GM19240 (cell line): ENCODE measurements at regions not wholly inside any gene's neighbourhood (a gene's known extent, or its start where the extent isn't known, plus 50 kb on each side); places are given as distances from the start of the nearest gene placed in this dataset.
A peak's percentile ranks its signal among the peaks of the same experiment; 100 is the strongest.

ENCODE experiments used
- DNase-seq: peaks from one replicate; pipeline ENCODE4 v3.0.0; 2011; ENCODE audit warnings: low spot score; ENCODE audit not compliant: insufficient read length

DNA sequence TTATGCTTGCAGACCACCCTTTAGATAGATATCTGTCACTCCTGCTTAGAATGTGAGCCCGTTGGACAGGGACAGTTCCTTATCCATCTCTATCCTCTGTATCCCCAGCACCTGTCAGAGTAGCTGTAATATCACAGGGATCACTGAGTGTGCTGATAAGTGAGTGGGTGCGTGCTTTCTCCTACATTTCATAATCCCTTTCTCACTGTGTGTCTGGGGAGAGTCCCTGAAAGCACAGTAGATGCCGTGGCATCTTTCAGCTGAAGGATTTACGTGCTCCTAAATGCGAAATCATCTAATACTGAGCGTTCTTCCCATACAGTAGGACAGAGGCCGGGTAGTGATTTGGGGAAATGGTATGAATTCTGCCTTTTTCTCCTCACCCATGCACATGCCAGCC, 198.9 kb upstream of the SASH1 start:
- DNase-seq = no peak

DNA sequence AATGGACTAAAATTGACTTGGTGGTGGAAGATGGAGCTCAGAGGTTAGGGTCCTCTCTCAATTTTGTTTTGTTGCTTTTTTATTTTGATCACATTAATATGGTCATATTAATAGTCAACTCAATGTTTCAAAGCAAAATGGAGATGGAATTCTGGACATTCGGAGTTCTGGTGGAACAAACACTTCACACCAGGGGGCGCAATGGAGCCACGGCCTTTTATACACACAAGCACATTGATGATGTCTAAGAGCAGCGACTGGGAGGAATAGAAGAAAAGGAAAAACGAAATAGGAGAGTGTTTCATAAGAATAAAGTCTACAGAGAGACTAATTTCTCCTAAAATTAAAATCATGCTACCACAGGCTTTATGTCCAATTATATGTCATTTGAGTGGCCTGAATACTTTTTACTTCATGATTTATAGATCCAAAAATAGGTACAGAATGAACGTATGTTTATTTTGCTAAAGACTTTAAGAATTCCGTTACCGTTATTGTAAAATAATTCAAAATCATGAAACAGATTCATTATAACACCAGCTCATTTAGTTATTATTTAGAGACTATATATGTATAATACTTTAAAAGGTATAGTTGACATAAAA, 197.6 kb upstream of the SASH1 start:
- DNase-seq = peak; percentile 19

DNA sequence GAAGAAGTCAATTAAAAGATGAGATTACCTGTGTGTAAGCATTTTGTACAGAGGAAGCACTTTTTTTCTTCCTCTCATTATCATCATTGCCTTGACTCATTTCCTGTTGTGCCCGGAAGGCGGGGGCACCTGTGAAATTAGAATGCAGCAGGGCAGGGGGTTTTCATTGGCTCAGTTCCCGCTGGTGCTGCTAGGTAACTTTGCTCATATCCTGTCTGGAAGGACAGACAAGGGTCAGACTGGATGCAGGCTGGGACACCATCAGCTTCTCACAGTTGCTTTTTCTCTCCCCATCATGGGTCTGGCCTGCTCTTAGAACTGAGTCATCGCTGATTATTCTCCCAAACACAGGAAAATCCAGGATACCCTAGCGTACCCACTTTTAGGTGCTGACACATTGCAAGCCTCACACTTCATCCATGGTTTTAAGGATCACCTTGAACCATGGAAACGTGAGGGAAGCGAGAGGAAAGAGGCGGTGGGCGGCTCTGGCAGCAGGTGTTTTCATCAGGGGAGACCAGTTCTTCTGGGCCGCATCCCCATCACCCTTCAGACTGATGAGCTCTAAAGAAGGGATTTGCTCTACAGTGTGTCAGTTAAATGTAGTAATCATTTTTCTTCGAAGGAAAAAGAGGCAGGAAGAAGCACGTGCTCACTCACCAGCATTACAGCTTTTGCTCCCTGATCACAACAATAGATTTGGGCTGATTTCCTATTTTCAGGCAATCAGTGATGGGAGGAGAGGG, 195.7 kb upstream of the SASH1 start:
- no peak for DNase-seq

DNA sequence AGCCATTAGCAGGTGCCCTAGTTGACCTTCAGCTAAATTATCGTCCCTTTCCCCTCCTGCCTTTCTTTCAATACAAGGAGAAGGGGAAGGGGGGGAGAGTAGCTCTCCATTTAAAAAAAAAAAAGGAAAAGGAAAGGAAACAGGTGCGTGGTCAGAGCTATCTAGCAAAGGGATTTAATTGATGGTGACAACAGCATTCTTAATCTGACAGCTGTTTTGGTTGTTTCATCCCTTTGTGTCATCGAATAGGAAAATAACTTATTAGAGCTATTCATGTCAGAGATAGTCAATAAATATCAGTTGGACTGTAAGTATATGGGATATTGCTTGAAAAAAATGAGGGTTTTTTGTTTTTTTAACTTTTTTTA, 195.2 kb upstream of the SASH1 start:
- no peak for DNase-seq

DNA sequence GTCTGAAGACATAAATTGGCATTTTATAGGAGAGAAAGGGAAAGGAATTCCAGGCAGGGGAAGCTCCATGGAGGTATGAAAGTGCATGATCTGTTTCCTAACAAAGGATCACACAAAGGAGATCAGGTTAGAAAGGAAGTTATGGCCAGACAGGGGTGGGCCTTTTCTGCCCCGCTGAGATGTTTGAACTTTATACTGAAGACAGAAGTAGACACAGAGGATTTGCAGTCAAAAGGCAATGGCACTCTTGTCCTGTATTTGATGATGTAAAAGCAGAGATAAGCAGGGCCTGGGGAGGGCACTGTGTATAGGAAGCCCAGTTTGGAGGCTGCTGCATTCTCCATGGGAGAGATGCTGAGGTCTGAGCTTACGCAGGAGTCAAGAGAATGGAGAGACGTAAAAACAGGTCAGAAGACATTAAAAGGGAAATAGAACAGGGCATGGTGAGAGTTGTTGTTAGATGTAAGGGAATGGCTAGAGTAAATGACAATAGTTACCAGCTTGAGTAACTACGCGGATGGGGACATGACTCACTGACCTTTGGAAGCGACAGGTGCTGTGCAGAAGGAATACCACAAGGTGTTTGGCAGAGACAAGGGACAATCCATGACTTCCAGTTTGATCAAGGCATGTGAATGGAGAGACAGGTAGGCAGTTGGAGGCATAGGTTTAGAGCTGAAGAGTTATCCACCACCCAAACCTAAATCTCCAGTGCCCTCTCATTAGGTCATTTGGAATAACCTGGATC, 190.6 kb upstream of the SASH1 start:
- DNase-seq = no peak

DNA sequence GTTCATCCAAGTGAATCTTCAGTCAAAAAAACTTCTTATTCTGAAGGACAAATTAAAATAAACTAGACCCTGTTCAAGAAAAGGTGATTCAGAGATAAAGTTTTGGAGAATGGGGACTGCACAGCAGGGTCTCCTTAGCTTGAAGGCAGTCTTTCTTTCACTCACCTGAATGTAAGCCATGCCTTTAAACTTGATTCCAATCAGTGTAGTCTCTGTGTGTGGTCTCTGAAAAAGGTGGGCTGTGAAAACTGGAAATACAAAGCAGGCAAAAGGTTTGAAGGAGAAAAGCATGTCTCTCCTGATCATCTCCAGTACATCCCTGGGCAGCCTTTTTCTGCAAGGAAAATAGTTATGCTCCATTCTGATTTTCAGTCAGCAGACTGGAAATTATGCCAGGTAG, 188.0 kb upstream of the SASH1 start:
- no peak for DNase-seq

DNA sequence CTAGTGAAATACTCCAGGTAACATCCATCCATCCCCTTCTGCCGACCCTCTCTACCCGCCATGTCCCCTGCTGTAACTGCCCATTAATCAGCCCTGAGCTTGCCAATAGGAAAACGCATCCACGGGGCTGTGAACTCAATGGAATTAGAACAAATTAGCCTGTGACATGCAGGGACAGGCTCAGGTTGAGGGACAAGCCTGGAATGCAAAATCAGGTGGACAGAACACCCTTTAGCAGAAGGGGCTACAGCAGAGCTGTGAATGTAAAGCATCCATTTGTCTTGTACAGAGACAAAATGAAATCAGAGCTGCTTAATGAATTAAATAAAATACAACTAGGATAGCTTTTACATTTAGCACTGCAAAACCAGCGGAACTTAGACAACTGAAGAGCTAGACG, 187.3 kb upstream of the SASH1 start:
- no peak for DNase-seq

DNA sequence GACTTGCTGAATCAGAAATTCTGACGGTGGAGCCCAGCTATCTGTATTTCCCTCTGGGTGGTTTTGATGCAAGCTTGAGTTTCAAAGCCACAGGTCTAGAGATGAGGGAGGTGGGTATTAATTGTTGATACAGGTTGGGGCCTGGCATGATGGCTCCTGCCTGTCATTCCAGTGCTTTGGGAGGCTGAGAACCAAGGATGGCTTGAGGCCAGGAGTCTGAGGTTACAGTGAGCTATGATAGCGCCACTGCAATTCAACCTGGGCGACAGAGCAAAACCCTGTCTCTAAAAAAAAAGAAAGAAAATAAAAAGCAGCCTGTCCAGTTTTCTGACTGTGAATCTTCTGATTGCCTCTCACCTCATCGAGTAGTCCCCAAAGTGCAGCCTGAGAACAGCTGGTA, 184.8 kb upstream of the SASH1 start:
- no peak for DNase-seq

DNA sequence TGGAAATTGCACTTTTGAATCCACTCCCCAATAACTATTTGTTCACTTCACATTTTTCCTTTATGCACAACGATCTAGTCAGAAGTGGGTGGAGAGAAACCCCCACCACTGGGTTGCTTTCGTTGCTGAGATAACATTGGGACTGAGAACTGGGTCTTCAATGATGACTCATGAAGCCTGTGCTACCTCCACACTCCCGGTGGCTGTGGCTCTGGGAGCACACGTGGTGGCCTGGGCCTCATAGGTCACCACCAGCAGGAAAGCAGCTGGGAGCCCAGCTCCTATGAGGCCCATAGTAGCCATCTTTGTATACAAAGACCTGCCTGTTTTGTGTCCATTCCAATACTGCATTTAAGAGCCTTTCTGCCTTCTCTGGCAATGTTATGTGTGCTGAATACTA, 178.0 kb upstream of the SASH1 start:
- DNase-seq = no peak

DNA sequence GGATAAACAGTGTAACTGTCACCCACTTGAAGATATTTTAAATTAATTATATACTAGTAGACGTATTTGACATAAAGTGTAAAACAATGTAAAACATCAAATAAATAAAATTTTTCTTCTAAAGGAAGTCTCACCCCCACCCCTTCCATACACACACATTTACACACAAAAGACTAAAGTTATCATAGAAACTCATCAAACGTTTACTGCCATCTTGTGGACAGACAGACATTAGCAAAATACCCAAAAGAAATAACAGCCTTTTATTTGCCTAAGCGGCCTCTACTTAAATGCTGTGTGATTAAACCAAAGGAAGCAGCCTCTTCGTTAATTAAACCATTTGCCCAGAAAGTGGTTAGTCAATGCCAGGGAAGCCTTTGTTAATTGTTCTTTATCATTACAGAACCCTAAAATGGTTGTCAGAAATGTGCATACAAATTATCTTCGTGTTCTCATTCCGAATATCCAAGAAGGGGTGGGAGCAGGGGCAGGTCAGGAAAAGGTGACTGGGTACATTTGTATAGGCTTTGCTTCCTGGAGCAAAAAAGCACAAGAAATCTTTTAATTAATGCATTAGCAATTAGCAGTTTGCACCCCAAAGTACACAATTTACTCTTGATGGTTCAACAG, 176.2 kb upstream of the SASH1 start:
- DNase-seq = no peak

DNA sequence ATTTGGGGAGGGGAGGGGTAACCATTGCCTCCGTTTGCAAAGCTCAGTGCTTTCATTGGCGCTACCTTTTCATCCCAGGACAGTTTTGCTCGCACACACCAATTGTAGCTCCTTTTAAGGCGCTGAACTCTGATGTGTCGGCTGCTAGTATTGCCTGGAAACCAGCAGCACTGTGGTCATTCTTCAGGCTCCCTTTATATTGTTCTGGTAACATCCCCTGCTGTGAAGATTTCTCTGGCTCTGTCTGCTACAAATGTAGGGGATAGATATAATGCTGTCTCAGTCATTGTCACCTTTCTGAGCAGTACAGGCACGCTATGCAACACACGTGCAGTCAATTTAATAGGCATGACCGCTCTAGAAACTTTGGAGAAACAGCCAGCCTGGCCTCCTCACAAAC, 172.9 kb upstream of the SASH1 start:
- DNase-seq = no peak

DNA sequence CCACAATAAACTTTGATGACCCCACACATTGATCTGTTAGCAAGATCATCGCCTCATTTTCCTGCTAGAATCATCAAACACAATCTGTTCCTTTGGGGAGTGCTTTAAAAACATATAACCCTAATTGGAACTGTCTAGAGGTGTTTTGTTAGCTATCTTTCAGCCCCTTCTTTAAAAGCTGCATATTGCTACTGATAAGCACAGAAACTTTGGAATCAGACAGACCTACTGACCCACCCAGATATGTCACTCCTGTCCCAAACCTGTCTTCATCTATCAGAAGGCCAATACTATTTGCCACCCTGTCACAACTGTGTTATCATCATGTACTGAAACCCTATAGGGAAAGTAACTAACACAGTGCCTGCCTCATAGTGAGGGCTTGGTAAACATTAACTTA, 172.4 kb upstream of the SASH1 start:
- DNase-seq = no peak

DNA sequence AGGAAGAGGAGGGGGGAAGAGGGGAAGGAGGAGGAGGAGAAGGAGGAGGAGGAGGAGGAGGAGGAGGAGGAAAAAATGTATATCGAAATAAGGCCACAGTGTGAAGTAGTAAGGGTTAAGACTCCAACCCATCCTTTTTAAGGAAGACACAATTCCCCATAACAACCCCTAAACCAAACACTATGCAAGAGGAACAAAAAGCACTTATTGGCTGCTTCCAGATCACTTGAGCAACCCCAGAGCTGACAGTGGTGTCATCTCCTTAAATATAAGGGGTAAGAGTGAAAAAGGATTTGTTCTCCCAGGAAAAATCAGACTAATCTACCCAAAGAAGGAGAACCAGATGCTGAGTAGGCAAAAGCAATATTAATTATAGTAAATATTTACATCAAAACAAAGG, 169.1 kb upstream of the SASH1 start:
- no peak for DNase-seq

DNA sequence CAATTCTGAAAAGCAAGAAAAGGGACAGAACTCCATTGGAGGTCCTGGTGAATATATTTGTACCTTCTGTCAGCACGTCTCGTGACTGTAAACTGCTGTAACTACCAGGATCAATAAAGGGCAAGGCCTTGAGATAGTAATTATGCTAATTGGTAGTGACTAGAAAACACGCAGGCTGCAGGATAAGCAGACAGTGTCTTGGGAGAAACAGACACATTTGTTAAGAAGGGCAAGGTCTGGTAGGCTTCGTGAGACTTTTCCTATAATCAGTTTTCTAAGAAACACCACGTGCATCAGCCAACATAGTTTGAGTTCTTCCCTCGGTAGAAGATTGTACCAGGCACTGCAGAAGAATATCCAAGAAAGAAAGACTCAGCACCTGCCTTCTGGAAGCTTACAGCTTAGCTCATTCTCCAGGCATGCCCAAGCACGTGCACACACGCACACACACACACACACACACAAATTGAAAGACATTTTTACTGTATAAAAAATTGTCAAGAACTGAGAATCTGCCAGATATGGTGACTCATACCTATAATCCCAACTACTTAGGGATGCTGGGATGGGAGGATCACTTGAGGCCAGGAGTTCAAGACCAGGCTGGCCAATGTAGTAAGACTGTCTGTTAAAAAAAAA, 167.0 kb upstream of the SASH1 start:
- DNase-seq = no peak

DNA sequence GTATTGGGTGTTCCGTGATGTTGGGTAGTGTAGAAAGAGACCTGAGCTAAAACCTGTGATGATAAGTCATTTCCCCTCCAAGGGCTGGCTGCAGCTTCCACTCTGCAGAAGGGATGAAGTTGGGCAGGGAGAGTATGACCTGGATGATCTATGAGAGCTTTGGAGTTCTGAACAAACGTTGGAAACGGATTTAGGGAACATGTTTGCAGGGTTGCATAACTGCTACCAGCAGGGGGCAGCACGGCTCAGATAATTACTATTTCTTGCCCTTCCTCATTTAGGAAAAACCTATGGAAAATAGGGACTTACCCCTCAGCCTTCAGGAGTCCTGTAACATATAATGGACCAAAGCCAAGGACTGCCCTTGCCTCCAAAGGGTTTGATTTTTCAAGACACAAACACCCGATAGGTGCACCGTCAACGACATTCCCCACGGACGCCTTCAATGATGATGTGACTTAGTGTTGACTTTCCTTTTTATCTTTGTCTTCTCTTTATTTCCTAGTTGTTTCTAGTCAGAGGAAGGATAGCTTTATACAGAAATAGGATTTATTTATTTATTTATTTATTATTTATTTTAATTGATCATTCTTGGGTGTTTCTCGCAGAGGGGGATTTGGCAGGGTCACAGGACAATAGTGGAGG, 164.9 kb upstream of the SASH1 start:
- DNase-seq = peak; percentile 4

DNA sequence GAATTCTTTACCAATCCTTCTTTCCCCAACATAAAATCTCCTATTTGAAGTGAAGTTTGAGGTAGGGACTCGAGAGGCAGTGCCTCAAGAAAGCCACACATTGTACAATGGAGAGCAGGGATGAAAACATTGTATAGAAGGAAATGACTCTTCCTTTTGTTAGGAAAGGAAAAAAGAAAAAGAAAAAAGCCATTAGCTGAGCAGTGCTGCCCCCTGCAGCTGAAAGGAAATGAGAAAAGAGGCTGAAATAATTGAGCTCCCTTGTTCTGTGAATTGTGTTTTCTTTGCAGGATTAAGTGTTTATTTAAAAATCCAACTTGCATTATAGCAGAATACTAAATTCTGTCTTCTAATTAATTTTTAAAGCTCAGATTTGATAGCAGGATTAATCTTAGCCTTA, 162.9 kb upstream of the SASH1 start:
- DNase-seq = no peak

DNA sequence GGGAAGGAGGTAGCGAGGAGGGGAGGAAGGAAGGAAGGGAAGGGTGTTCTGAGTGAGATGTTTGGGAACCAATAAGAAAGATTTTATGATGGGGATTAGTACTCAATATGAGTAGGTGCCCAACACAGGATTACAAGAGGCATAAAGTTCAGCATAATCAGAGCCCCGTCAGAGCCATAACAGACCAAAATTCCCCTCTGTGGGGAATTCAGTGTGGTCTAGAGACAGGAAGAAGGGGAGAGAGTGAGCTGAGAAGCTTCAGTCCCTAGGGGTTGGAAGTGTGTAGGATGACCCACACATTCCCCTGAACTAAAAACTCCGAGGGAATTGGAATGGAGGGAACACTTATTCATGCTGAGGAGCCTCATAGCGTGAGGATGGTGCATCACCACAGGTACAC, 160.3 kb upstream of the SASH1 start:
- no peak for DNase-seq

DNA sequence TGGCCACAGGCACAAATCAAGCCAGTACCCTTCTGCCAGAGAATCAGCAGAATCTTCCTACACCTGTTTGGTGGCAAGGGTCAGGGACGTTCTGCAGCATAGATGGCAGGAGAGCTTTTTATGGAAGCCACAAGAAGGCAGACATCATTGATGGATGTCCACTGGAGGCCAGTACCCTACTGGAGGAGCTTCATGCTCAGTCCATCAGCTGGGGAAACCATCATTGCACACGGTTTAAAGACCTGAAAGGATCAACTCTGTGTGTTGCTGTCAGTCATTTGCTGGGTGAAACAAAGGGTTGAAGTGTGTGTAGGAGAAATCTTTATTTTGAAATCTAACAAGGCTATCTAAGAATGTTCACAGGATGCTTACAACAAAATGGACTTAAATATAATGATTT, 158.9 kb upstream of the SASH1 start:
- DNase-seq = no peak

DNA sequence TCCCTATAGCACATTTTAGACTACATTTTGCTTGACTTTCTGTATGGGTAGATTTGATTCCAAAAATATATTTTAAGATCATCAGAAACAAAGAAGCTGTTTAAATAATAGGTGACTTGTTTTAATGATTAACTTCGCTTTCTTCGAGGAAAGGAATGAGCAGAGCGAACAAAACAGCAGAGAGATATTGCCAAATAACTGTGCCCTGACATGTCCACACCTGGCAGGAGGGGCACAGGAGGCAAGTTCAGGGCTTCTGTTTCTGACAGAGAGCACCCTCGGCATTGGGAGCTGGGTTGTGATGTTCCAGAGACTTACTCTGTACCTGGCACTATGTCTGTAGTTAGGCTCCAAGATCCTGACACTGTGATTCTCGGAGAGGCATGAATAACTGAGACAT, 155.7 kb upstream of the SASH1 start:
- no peak for DNase-seq

DNA sequence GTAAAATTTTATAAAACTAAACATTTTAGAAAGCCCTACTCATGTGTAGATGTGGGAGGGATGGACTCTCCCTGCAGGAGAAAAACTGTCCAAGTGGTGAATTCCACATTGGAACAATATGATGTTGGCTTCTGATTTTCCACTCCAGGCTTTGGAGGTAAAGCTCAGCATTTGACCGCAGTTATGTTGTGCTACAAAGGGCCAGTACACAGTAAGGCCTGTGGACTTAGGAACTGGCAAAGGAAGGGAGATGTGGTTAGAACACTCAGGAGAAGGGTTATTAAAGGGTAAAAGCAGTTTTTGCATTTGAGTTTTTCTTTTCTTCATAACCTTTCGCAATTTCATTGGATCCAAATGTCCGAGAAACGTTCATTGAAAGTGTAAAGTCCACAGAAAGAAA, 150.3 kb upstream of the SASH1 start:
- no peak for DNase-seq

DNA sequence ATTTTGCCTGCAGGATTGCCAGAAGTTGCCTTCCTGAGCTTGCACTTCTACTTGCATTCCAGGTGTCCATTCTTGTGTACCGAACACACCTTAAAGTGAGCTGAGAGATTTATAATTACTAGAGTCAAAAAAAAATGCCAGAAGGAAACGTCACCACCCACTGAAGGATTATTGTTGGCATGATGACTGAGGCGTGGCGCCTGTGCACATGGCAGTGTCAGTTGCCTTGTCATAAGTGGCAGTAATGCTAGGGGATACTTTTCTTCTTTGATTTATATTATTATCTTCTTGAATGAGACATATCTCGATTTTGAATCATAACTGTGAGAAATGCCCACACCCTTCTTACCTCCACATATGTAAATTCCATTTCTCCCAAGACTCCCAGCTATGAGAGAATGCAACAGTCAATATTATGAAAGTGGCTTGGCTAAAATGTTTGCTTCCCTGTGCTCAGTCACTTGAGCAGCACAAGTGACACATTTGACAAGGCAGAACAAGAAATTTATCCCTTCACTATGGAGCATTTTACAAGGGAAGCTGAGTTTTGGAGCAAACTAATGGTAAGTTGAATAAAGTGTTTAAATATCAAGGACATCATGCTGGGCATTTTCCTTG, 149.5 kb upstream of the SASH1 start:
- DNase-seq = no peak
